Tibial nerve (tissue), 4 donors: ENCODE measurements at regions not wholly inside any gene's neighbourhood (a gene's known extent, or its start where the extent isn't known, plus 50 kb on each side); places are given as distances from the start of the nearest gene placed in this dataset.
A peak's percentile ranks its signal among the peaks of the same experiment; 100 is the strongest.

Experiments used
- DNase-seq, 2 donors: peaks; one replicate each; pipeline ENCODE4 v3.0.0-alpha.2; 2019; ENCODE audit warnings: low spot score in 2 of 2
- H3K27ac ChIP-seq, 4 donors: fragments of 200-600 bp; sonication (generic) in 3 of 4; one replicate each; pipeline ENCODE4 v1.5.1; 2017 to 2019; ENCODE audit warnings: mild to moderate bottlenecking in 1 of 4
- H3K27me3 ChIP-seq, 2 donors: fragments of 200-600 bp; sonication (generic) in 1 of 2; one replicate each; pipeline versions ENCODE4 v1.5.1 to v1.6.0; 2017 to 2019
- H3K36me3 ChIP-seq, 3 donors: fragments of 200-600 bp; sonication (generic); one replicate each; pipeline ENCODE4 v1.5.1; 2018 to 2019
- H3K4me1 ChIP-seq, 4 donors: fragments of 200-600 bp; sonication (generic) in 3 of 4; one replicate each; pipeline ENCODE4 v1.5.1; 2017 to 2019
- H3K4me3 ChIP-seq, 4 donors: fragments of 200-600 bp; sonication (generic) in 3 of 4; one replicate each; pipeline ENCODE4 v1.5.1; 2017 to 2019; ENCODE audit warnings: mild to moderate bottlenecking in 1 of 4, moderate library complexity in 1 of 4
- H3K9me3 ChIP-seq, 4 donors: fragments of 200-600 bp; sonication (generic) in 3 of 4; one replicate each; pipeline ENCODE4 v1.5.1; 2017 to 2019
- EP300 ChIP-seq, 2 donors: sonication (generic); formaldehyde crosslinking; IDR thresholded peaks; one replicate each; pipeline ENCODE4 v1.6.1; 2017; ENCODE audit warnings: antibody characterized with exemption in 2 of 2, mild to moderate bottlenecking in 1 of 2
- POLR2A ChIP-seq, 2 donors: fragments of 450-650 bp; IDR thresholded peaks; one replicate each; pipeline ENCODE4 v1.6.1; 2017; ENCODE audit warnings: antibody characterized with exemption in 2 of 2, mild to moderate bottlenecking in 2 of 2, moderate library complexity in 2 of 2
- WGBS, 2 donors: methylation state at CpG; one replicate each; pipeline ENCODE4 v1.1.5; 2018; 5-methylcytosine and 5-hydroxymethylcytosine counted together
- TF ChIP-seq, protein P1 (sequence below), 5 experiments: fragments of 200-600 bp in 3 of 5; fragments of 450-650 bp in 2 of 5; sonication (generic) in 3 of 5; IDR thresholded peaks; one replicate each; pipeline ENCODE4 v1.5.1; 2016 to 2019; ENCODE audit warnings: antibody characterized with exemption in 5 of 5, mild to moderate bottlenecking in 3 of 5, moderate library complexity in 2 of 5

- 68 to 74% methylated on average over 1 of the region's 1 CpG for WGBS, 2 donors
Measured at GRCh38 chr3:147122350-147122749, 284.0 kb downstream of the ZIC4 start.

DNA sequence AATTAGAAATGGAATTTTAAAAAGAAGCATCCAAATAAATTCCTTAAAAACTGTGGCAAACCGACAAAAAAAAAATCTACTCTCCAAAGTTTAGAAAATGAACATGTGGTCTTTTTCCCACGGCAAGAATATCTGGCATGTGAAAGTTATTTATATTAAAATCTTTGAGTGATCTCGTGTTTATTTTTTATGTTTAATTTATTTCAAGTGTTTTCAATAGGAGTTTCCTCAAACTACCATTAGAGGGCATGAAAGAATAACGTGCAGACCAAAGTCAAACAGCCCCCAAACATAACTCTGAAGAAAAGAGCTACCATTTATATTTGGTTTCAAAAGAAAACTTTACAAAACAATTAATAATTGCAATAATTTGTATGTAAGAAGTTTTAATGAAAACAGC lies 286.4 kb downstream of the ZIC4 start:
- TF ChIP-seq POLR2A (IDR thresholded peaks at IDR 0.05): no peak
- no peak for TF ChIP-seq EP300 (IDR thresholded peaks at IDR 0.05)
- TF ChIP-seq, protein P1, sequence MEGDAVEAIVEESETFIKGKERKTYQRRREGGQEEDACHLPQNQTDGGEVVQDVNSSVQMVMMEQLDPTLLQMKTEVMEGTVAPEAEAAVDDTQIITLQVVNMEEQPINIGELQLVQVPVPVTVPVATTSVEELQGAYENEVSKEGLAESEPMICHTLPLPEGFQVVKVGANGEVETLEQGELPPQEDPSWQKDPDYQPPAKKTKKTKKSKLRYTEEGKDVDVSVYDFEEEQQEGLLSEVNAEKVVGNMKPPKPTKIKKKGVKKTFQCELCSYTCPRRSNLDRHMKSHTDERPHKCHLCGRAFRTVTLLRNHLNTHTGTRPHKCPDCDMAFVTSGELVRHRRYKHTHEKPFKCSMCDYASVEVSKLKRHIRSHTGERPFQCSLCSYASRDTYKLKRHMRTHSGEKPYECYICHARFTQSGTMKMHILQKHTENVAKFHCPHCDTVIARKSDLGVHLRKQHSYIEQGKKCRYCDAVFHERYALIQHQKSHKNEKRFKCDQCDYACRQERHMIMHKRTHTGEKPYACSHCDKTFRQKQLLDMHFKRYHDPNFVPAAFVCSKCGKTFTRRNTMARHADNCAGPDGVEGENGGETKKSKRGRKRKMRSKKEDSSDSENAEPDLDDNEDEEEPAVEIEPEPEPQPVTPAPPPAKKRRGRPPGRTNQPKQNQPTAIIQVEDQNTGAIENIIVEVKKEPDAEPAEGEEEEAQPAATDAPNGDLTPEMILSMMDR (IDR thresholded peaks at IDR 0.05): peak in 1 of 5 experiments; percentile 23

More at GRCh38 chr3:147122350-147122749, 284.0 kb downstream of the ZIC4 start:
- Histone ChIP-seq H3K4me1 (no peaks in the 10 kb centered on the region), H3K27me3 (no peaks in the 10 kb centered on the region), H3K36me3 (no peaks in the 10 kb centered on the region), H3K9me3 (no peaks in the 10 kb centered on the region), H3K4me3 (no peak overlapping the region), H3K27ac (no peak overlapping the region)
- TF ChIP-seq, protein P1 (IDR thresholded peaks at IDR 0.05): no peak
- DNase-seq: no peak

GRCh38 chr3:147119346-147119745 lies 287.0 kb downstream of the ZIC4 start:
- no peaks in the 10 kb centered on the region for H3K4me1 ChIP-seq
- DNase-seq: no peak
- no peak overlapping the region for H3K27ac ChIP-seq
- H3K36me3 ChIP-seq: no peaks in the 10 kb centered on the region
- 62 to 68% methylated on average over 3 of the region's 3 CpGs for WGBS, 2 donors
- H3K4me3 ChIP-seq: no peak overlapping the region
- no peaks in the 10 kb centered on the region for H3K27me3 ChIP-seq
- TF ChIP-seq, protein P1 (IDR thresholded peaks at IDR 0.05): no peak
- TF ChIP-seq EP300 (IDR thresholded peaks at IDR 0.05): no peak
- no peak for TF ChIP-seq POLR2A (IDR thresholded peaks at IDR 0.05)
- no peaks in the 10 kb centered on the region for H3K9me3 ChIP-seq

More for the DNA sequence above, 286.4 kb downstream of the ZIC4 start:
- no peaks in the 10 kb centered on the region for H3K4me1 ChIP-seq
- H3K36me3 ChIP-seq: no peaks in the 10 kb centered on the region
- H3K9me3 ChIP-seq: no peaks in the 10 kb centered on the region
- no peaks in the 10 kb centered on the region for H3K27me3 ChIP-seq
- WGBS, 2 donors: 13 to 18% methylated on average over 4 of the region's 4 CpGs
- no peak overlapping the region for H3K4me3 ChIP-seq
- H3K27ac ChIP-seq: no peak overlapping the region
- DNase-seq: no peak

DNA sequence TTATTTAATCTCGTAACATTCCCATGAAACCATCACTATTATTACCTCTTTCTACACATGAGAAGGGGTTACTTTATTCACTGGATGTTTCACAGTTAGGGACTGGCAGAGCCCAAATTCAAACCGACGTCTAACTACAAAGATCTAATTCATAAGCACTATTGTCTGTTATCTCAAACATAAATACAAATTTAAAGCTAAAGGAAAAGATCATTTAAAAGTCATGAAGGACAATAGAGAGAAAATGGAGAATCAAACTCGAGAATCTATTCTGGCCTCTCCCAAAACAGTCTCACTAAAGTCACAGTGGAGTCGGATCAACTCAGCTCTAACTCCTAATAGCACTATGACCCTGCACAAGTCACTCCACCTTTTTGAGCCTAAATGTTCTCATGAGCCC lies 287.7 kb downstream of the ZIC4 start:
- Histone ChIP-seq H3K27me3 (no peaks in the 10 kb centered on the region), H3K27ac (no peak overlapping the region), H3K4me3 (no peak overlapping the region), H3K36me3 (no peaks in the 10 kb centered on the region), H3K9me3 (no peaks in the 10 kb centered on the region), H3K4me1 (no peaks in the 10 kb centered on the region)
- no peak for TF ChIP-seq POLR2A (IDR thresholded peaks at IDR 0.05)
- TF ChIP-seq, protein P1 (IDR thresholded peaks at IDR 0.05): no peak
- TF ChIP-seq EP300 (IDR thresholded peaks at IDR 0.05): no peak
- WGBS, 2 donors: 56 to 62% methylated on average over 5 of the region's 5 CpGs
- DNase-seq: no peak

DNA sequence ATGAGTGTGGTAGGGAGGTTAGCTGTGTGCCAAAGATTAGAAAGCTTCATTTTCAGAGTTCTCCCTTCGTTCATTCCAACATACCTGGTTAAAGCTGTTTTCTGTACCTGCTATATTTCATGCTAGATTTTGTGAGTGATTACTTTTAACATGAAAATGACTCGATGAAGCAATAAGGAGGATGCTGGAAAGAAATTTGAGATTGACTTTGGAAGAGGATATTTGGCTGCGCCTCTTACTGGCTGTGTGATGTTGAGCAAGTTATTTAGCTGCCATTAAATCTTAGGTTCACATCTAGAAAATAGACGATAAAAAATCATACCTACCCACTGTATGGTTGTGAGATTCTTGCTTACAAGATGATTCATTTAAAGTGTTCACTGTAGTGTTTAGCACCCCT lies 288.7 kb downstream of the ZIC4 start:
- no peaks in the 10 kb centered on the region for H3K4me1 ChIP-seq
- DNase-seq: no peak
- no peaks in the 10 kb centered on the region for H3K27me3 ChIP-seq
- H3K36me3 ChIP-seq: no peaks in the 10 kb centered on the region
- no peaks in the 10 kb centered on the region for H3K9me3 ChIP-seq
- WGBS, 2 donors: 82 to 85% methylated on average over 4 of the region's 4 CpGs
- TF ChIP-seq EP300 (IDR thresholded peaks at IDR 0.05) (no peak), POLR2A (IDR thresholded peaks at IDR 0.05) (no peak)
- TF ChIP-seq, protein P1 (IDR thresholded peaks at IDR 0.05): no peak
- no peak overlapping the region for H3K27ac ChIP-seq
- no peak overlapping the region for H3K4me3 ChIP-seq
